Thyroid gland (tissue), 4 donors: ENCODE measurements at regions not wholly inside any gene's neighbourhood (a gene's known extent, or its start where the extent isn't known, plus 50 kb on each side); places are given as distances from the start of the nearest gene placed in this dataset.
A peak's percentile ranks its signal among the peaks of the same experiment; 100 is the strongest.

Experiments used
- DNase-seq, 2 donors: peaks; one replicate each; pipeline ENCODE4 v3.0.0-alpha.2; 2019
- H3K27ac ChIP-seq, 3 donors: fragments of 200-600 bp; sonication (generic); 1 replicate in 2 of 3; 2 replicates in 1 of 3; pipeline ENCODE4 v1.5.1; 2016 to 2019; ENCODE audit warnings: mild to moderate bottlenecking in 1 of 3, moderate library complexity in 1 of 3
- H3K27me3 ChIP-seq: fragments of 200-600 bp; sonication (generic); one replicate; pipeline ENCODE4 v1.5.1; 2019
- H3K36me3 ChIP-seq, 2 donors: fragments of 200-600 bp; sonication (generic); one replicate each; pipeline ENCODE4 v1.5.1; 2016 to 2019
- H3K4me1 ChIP-seq, 2 donors: fragments of 200-600 bp; sonication (generic); one replicate each; pipeline ENCODE4 v1.5.1; 2017 to 2019
- H3K4me3 ChIP-seq, 3 donors: fragments of 200-600 bp; sonication (generic); replicated peaks in 1 of 3; 1 replicate in 2 of 3; 2 replicates in 1 of 3; pipeline ENCODE4 v1.5.1; 2016; ENCODE audit warnings: mild to moderate bottlenecking in 1 of 3
- H3K9me3 ChIP-seq: fragments of 200-600 bp; sonication (generic); one replicate; pipeline ENCODE4 v1.5.1; 2017
- CTCF ChIP-seq, 6 experiments: fragments of 200-600 bp in 3 of 6; fragments of 450-650 bp in 3 of 6; sonication (generic) in 3 of 6; IDR thresholded peaks; one replicate each; pipeline ENCODE4 v1.5.1; 2016 to 2019; ENCODE audit warnings: antibody characterized with exemption in 6 of 6, mild to moderate bottlenecking in 2 of 6, inconsistent platforms in 1 of 6, moderate library complexity in 1 of 6
- POLR2A ChIP-seq, 2 donors: fragments of 450-650 bp; IDR thresholded peaks; one replicate each; pipeline ENCODE4 v1.6.1; 2017; ENCODE audit warnings: antibody characterized with exemption in 2 of 2, mild to moderate bottlenecking in 2 of 2, moderate library complexity in 1 of 2
- WGBS, 2 donors: methylation state at CpG; one replicate each; pipeline ENCODE4 v1.1.5; 2017; 5-methylcytosine and 5-hydroxymethylcytosine counted together
- intact Hi-C: fragments of 100-400 bp; cut with DNase I; formaldehyde crosslinking; loops from one replicate; pipeline ENCODE4 v1.15.1; 2023

GRCh38 chr4:34261799-34262314 is 1982.5 kb downstream of the ARAP2 start:
- Histone ChIP-seq H3K4me1 (no peaks in the 10 kb centered on the region), H3K4me3 (no peak overlapping the region), H3K36me3 (no peaks in the 10 kb centered on the region), H3K9me3 (no peaks in the 10 kb centered on the region), H3K27me3 (no peaks in the 10 kb centered on the region), H3K27ac (no peak overlapping the region)
- intact Hi-C loops: no loop called here
- WGBS, 2 donors: 73 to 90% methylated on average over 1 to 2 of the region's 2 CpGs
- TF ChIP-seq POLR2A (IDR thresholded peaks at IDR 0.05) (no peak), CTCF (IDR thresholded peaks at IDR 0.05) (no peak)
- no peak for DNase-seq

- no peak overlapping the region for H3K4me3 ChIP-seq
- H3K27me3 ChIP-seq: no peaks in the 10 kb centered on the region
- no peak for TF ChIP-seq POLR2A (IDR thresholded peaks at IDR 0.05)
- TF ChIP-seq CTCF (IDR thresholded peaks at IDR 0.05): no peak
- H3K9me3 ChIP-seq: no peaks in the 10 kb centered on the region
- H3K4me1 ChIP-seq: no peaks in the 10 kb centered on the region
- WGBS, 2 donors: 87 to 93% methylated on average over 1 of the region's 1 CpG
- intact Hi-C loops: no loop called here
- no peaks in the 10 kb centered on the region for H3K36me3 ChIP-seq
- H3K27ac ChIP-seq: no peak overlapping the region
- DNase-seq: no peak
Measured at GRCh38 chr4:34269613-34270012, 1974.7 kb downstream of the ARAP2 start.

DNA sequence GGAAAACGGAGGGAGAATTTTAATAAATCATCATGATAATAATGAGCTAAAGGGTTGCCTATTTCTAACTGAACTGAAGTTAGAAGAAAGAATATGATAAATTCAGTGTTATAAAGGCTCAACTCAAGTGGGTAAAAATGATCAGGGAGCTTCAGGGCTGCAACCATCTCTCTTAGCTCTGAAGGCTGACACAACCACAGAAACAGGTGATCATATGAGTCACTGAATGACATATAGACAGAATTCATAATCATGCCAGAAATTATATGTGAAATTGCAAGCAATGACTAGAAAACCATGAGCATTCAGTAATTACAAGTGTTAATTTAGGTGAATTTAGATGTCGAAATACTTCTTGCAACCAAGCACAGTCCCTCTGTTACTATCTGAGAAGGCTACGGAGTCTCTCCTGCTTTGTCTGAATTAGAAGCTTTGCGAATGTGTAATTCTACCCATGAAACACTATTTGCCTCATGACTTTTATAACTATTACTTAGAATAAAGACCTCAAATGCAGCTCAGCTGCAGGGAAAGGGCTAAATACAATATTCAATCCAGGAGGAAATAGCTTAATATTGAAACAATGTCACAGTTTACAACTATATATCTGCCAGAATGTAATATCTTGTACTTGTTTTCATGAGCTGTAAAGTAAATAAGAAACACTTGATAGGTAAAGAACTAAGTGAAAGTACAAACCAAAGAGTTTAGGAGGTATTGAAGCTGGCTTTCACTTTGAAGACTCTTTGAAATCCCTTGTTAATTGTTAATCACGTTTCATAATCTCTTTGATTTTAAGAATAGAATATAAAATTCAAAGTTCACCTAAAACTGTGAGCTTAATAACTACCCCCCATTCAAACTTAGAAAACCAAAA is 1972.6 kb downstream of the ARAP2 start:
- Histone ChIP-seq H3K4me3 (no peak overlapping the region), H3K27me3 (no peaks in the 10 kb centered on the region), H3K9me3 (no peaks in the 10 kb centered on the region), H3K27ac (no peak overlapping the region), H3K36me3 (no peaks in the 10 kb centered on the region), H3K4me1 (no peaks in the 10 kb centered on the region)
- TF ChIP-seq POLR2A (IDR thresholded peaks at IDR 0.05) (no peak), CTCF (IDR thresholded peaks at IDR 0.05) (no peak)
- WGBS, 2 donors: 88 to 89% methylated on average over 5 of the region's 5 CpGs
- intact Hi-C loops: no loop called here
- no peak for DNase-seq

DNA sequence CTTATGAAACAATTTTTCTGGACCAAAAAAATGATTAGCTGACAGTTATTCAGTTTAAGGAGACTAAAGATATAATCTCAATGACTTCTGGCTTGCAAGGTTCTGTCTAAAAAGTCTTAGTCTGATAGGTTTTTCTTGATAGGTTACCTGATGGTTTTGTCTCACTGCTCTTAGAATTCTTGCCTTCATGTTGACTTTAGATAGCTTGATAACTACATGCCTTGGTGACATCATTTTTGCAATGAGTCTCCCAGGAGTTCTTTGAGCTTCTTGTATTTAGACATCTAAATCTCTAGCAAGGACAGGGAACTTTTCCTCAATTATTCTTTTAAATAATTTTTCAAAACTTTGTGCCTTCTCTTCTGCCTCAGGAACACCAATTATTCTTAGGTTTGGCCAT is 1965.3 kb downstream of the ARAP2 start:
- TF ChIP-seq CTCF (IDR thresholded peaks at IDR 0.05): no peak
- no peak for TF ChIP-seq POLR2A (IDR thresholded peaks at IDR 0.05)

DNA sequence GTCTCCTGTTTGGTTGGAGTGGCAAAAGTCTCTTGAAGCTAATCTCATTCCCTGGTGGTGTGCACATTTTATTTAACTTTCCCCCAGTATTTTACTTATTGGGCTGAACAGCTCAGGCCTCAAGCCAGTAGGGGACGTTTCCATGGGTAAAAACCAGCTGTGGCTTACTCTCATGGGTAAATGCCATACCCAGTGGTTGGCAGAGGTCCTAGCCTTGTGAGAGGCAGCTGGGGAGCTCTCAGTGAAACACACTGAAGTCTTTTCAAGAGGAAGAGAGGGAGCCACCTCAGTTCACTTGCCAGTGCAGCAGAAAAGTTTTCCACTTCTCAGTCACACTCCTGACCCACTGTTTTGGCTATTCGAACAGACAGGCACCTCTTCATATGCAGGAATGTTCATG is 1964.2 kb downstream of the ARAP2 start:
- Histone ChIP-seq H3K4me3 (no peak overlapping the region), H3K27ac (no peak overlapping the region), H3K4me1 (no peaks in the 10 kb centered on the region), H3K27me3 (no peaks in the 10 kb centered on the region), H3K9me3 (no peaks in the 10 kb centered on the region), H3K36me3 (no peaks in the 10 kb centered on the region)
- 16 to 27% methylated on average over 2 of the region's 2 CpGs for WGBS, 2 donors
- peak; percentile 42 to 57 for DNase-seq
- TF ChIP-seq POLR2A (IDR thresholded peaks at IDR 0.05) (no peak), CTCF (IDR thresholded peaks at IDR 0.05) (no peak)
- intact Hi-C loops: no loop called here

More for the DNA sequence above, 1965.3 kb downstream of the ARAP2 start:
- DNase-seq: no peak
- intact Hi-C loops: no loop called here
- H3K9me3 ChIP-seq: no peaks in the 10 kb centered on the region
- no peaks in the 10 kb centered on the region for H3K4me1 ChIP-seq
- no peak overlapping the region for H3K27ac ChIP-seq
- H3K27me3 ChIP-seq: no peaks in the 10 kb centered on the region
- H3K36me3 ChIP-seq: no peaks in the 10 kb centered on the region
- H3K4me3 ChIP-seq: no peak overlapping the region
